ENCODE measurements at regions not wholly inside any gene's neighbourhood (a gene's known extent, or its start where the extent isn't known, plus 50 kb on each side); places are given as distances from the start of the nearest gene placed in this dataset.
"Not testable (repeated sequence)": the region's sequence is repeated elsewhere in the genome, so short reads cannot be mapped to it uniquely, and the experiment has no call there.

GRCh38 chrX:21207080-21207479 lies 167.1 kb upstream of the CNKSR2 start (continued):
- TF ChIP-seq ZBTB11 (tag by site-specific recombination; conservative IDR thresholded peaks at IDR 0.05; ENCODE audit: low read depth) = peak; percentile 59
- TF ChIP-seq ZNF792 (tag by site-specific recombination; IDR thresholded peaks at IDR 0.05) = no peak
- TF ChIP-seq ZNF558 (tag by site-specific recombination; IDR thresholded peaks at IDR 0.05) = no peak
- TF ChIP-seq HIC1 (tag by site-specific recombination; IDR thresholded peaks at IDR 0.05) = no peak
- no peak for TF ChIP-seq ZNF571 (tag by site-specific recombination; IDR thresholded peaks at IDR 0.05)

- TF ChIP-seq SCRT1 (tag by site-specific recombination; IDR thresholded peaks at IDR 0.05; ENCODE audit: borderline replicate concordance) (0 out of 2 replicates have a peak, but pooled peaks have one; percentile 50), SCRT2 (tag by site-specific recombination; IDR thresholded peaks at IDR 0.05) (peak; percentile 68)
- H3K4me3 ChIP-seq (ENCODE audit: low read depth, low read length); POLR2A ChIA-PET; H3K27ac ChIP-seq (ENCODE audit: extremely low read depth, low read depth, low read length); CTCF ChIA-PET; H3K4me1 ChIP-seq (ENCODE audit: control insufficient read depth, insufficient read depth, low read length); H3K9me3 ChIP-seq (ENCODE audit: control insufficient read depth, insufficient read depth, low read depth, low read length); H3K36me3 ChIP-seq (ENCODE audit: control insufficient read depth in 2 of 2, insufficient read depth in 1 of 2, low read length in 2 of 2): not testable (repeated sequence)
These were observed 155.0 kb upstream of the CNKSR2 start for GRCh38 chrX:21219208-21219607.

- ChIA-PET POLR2A (no interaction called here), CTCF (no interaction called here)
These were observed 148.6 kb upstream of the CNKSR2 start for GRCh38 chrX:21225643-21226042.

More at GRCh38 chrX:21225643-21226042, 148.6 kb upstream of the CNKSR2 start:
- no peaks in the 10 kb centered on the region for H3K36me3 ChIP-seq (ENCODE audit: control insufficient read depth in 2 of 2, insufficient read depth in 1 of 2, low read length in 2 of 2)
- H3K9me3 ChIP-seq (ENCODE audit: control insufficient read depth, insufficient read depth, low read depth, low read length) = no peaks in the 10 kb centered on the region
- no peak overlapping the region for H3K4me3 ChIP-seq (ENCODE audit: low read depth, low read length)
- H3K4me1 ChIP-seq (ENCODE audit: control insufficient read depth, insufficient read depth, low read length) = no peaks in the 10 kb centered on the region
- H3K27ac ChIP-seq (ENCODE audit: extremely low read depth, low read depth, low read length) = no peak overlapping the region
- TF ChIP-seq ZNF133 (tag by site-specific recombination; IDR thresholded peaks at IDR 0.05) (no peak), ZNF266 (tag by site-specific recombination; IDR thresholded peaks at IDR 0.05; ENCODE audit: low read depth) (no peak), ZBTB20 (tag by site-specific recombination; IDR thresholded peaks at IDR 0.05) (no peak), ZNF560 (tag by site-specific recombination; IDR thresholded peaks at IDR 0.05; ENCODE audit: borderline replicate concordance) (no peak), ZNF2 (tag by site-specific recombination; IDR thresholded peaks at IDR 0.05) (no peak), MEIS1 (CRISPR knock-in tag; IDR thresholded peaks at IDR 0.05; ENCODE audit: borderline replicate concordance) (no peak), ZNF221 (tag by site-specific recombination; IDR thresholded peaks at IDR 0.05; ENCODE audit: borderline replicate concordance) (no peak), ZNF623 (tag by site-specific recombination; IDR thresholded peaks at IDR 0.05) (no peak), ZNF571 (tag by site-specific recombination; IDR thresholded peaks at IDR 0.05) (no peak)
- TF ChIP-seq, protein P1, sequence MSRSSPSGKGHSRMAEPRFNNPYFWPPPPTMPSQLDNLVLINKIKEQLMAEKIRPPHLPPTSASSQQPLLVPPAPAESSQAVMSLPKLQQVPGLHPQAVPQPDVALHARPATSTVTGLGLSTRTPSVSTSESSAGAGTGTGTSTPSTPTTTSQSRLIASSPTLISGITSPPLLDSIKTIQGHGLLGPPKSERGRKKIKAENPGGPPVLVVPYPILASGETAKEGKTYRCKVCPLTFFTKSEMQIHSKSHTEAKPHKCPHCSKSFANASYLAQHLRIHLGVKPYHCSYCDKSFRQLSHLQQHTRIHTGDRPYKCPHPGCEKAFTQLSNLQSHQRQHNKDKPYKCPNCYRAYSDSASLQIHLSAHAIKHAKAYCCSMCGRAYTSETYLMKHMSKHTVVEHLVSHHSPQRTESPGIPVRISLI (tag by site-specific recombination; IDR thresholded peaks at IDR 0.05) = no peak
- TF ChIP-seq, protein P2, sequence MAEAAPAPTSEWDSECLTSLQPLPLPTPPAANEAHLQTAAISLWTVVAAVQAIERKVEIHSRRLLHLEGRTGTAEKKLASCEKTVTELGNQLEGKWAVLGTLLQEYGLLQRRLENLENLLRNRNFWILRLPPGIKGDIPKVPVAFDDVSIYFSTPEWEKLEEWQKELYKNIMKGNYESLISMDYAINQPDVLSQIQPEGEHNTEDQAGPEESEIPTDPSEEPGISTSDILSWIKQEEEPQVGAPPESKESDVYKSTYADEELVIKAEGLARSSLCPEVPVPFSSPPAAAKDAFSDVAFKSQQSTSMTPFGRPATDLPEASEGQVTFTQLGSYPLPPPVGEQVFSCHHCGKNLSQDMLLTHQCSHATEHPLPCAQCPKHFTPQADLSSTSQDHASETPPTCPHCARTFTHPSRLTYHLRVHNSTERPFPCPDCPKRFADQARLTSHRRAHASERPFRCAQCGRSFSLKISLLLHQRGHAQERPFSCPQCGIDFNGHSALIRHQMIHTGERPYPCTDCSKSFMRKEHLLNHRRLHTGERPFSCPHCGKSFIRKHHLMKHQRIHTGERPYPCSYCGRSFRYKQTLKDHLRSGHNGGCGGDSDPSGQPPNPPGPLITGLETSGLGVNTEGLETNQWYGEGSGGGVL (tag by site-specific recombination; IDR thresholded peaks at IDR 0.05) = no peak
- TF ChIP-seq, protein P3, sequence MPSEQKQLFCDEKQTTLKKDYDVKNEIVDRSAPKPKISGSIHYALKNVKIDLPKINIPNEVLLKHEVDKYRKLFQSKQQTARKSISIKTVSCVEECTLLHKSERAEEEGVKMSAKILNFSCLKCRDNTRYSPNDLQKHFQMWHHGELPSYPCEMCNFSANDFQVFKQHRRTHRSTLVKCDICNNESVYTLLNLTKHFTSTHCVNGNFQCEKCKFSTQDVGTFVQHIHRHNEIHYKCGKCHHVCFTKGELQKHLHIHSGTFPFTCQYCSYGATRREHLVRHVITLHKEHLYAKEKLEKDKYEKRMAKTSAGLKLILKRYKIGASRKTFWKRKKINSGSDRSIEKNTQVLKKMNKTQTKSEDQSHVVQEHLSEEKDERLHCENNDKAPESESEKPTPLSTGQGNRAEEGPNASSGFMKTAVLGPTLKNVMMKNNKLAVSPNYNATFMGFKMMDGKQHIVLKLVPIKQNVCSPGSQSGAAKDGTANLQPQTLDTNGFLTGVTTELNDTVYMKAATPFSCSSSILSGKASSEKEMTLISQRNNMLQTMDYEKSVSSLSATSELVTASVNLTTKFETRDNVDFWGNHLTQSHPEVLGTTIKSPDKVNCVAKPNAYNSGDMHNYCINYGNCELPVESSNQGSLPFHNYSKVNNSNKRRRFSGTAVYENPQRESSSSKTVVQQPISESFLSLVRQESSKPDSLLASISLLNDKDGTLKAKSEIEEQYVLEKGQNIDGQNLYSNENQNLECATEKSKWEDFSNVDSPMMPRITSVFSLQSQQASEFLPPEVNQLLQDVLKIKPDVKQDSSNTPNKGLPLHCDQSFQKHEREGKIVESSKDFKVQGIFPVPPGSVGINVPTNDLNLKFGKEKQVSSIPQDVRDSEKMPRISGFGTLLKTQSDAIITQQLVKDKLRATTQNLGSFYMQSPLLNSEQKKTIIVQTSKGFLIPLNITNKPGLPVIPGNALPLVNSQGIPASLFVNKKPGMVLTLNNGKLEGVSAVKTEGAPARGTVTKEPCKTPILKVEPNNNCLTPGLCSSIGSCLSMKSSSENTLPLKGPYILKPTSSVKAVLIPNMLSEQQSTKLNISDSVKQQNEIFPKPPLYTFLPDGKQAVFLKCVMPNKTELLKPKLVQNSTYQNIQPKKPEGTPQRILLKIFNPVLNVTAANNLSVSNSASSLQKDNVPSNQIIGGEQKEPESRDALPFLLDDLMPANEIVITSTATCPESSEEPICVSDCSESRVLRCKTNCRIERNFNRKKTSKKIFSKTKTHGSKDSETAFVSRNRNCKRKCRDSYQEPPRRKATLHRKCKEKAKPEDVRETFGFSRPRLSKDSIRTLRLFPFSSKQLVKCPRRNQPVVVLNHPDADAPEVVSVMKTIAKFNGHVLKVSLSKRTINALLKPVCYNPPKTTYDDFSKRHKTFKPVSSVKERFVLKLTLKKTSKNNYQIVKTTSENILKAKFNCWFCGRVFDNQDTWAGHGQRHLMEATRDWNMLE (tag by site-specific recombination; conservative IDR thresholded peaks at IDR 0.05; ENCODE audit: low read depth) = no peak

Measured in HEK293 (cell line).